Mucosa of descending colon (tissue), 3 donors: ENCODE measurements at regions not wholly inside any gene's neighbourhood (a gene's known extent, or its start where the extent isn't known, plus 50 kb on each side); places are given as distances from the start of the nearest gene placed in this dataset.

Experiments used
- ATAC-seq: fragments of 200-7000 bp; cut with Tn5 transposase; one replicate; pipeline ENCODE4 v1.9.1; 2020; ENCODE audit warnings: mild to moderate bottlenecking, moderate library complexity
- DNase-seq, 3 donors: peaks; one replicate each; pipeline ENCODE4 v3.0.0-alpha.2; 2020
- H3K36me3 ChIP-seq: fragments of 200-600 bp; one replicate; pipeline ENCODE4 v1.8.0; 2021; ENCODE audit warnings: low read depth, mild to moderate bottlenecking
- H3K4me1 ChIP-seq: fragments of 200-600 bp; one replicate; pipeline ENCODE4 v1.8.0; 2021; ENCODE audit warnings: low read depth, mild to moderate bottlenecking
- H3K4me3 ChIP-seq: fragments of 200-600 bp; one replicate; pipeline ENCODE4 v1.8.0; 2021; ENCODE audit warnings: mild to moderate bottlenecking
- H3K9me3 ChIP-seq: fragments of 200-600 bp; one replicate; pipeline ENCODE4 v1.8.0; 2021; ENCODE audit warnings: mild to moderate bottlenecking
- CTCF ChIP-seq: fragments of 200-600 bp; IDR thresholded peaks from one replicate; pipeline ENCODE4 v1.8.0; 2022; ENCODE audit warnings: antibody characterized with exemption, mild to moderate bottlenecking
- intact Hi-C, 2 donors: fragments of 100-400 bp; cut with DNase I in 1 of 2; cut with micrococcal nuclease in 1 of 2; formaldehyde crosslinking; loops; one replicate each; pipeline versions ENCODE4 v1.11.0 to v1.11.1; 2022; cut with DNase I, micrococcal nuclease
- donor health status: DM: no; HTN: no; CAD: no; lungs with moderate emphysema.
- donor health status: DM: no; HTN: no; CAD: no.
- donor health status: DM: no; HTN: yes; CAD: no.

GRCh38 chr6:144617708-144618107, 332.6 kb downstream of the UTRN start:
- no peaks in the 10 kb centered on the region for H3K4me1 ChIP-seq
- intact Hi-C loops = no loop called here
- H3K4me3 ChIP-seq = no peak overlapping the region
- no peaks in the 10 kb centered on the region for H3K36me3 ChIP-seq
- no peak for TF ChIP-seq CTCF
- H3K9me3 ChIP-seq = no peaks in the 10 kb centered on the region
- DNase-seq = no peak
- ATAC-seq = no peak

GRCh38 chr6:144619966-144620365, 334.8 kb downstream of the UTRN start:
- no peak for ATAC-seq
- DNase-seq = no peak
- intact Hi-C loops = no loop called here
- H3K9me3 ChIP-seq = no peaks in the 10 kb centered on the region
- H3K36me3 ChIP-seq = no peaks in the 10 kb centered on the region
- no peak overlapping the region for H3K4me3 ChIP-seq
- H3K4me1 ChIP-seq = no peaks in the 10 kb centered on the region
- TF ChIP-seq CTCF = no peak

- TF ChIP-seq CTCF = no peak
- intact Hi-C loops = no loop called here
- DNase-seq = no peak
- Histone ChIP-seq H3K4me3 (no peak overlapping the region), H3K36me3 (no peaks in the 10 kb centered on the region), H3K9me3 (no peaks in the 10 kb centered on the region), H3K4me1 (no peaks in the 10 kb centered on the region)
- ATAC-seq = no peak
These were observed 336.2 kb downstream of the UTRN start for GRCh38 chr6:144621332-144621731.

GRCh38 chr6:144624246-144624645, 339.1 kb downstream of the UTRN start:
- DNase-seq (no peak), ATAC-seq (no peak)
- H3K4me3 ChIP-seq = no peak overlapping the region
- H3K4me1 ChIP-seq = no peaks in the 10 kb centered on the region
- TF ChIP-seq CTCF = no peak
- no peaks in the 10 kb centered on the region for H3K36me3 ChIP-seq
- intact Hi-C loops = no loop called here
- H3K9me3 ChIP-seq = no peaks in the 10 kb centered on the region

GRCh38 chr6:144624716-144625115, 339.6 kb downstream of the UTRN start:
- no peak for ATAC-seq
- Histone ChIP-seq H3K9me3 (no peaks in the 10 kb centered on the region), H3K4me1 (no peaks in the 10 kb centered on the region), H3K36me3 (no peaks in the 10 kb centered on the region), H3K4me3 (no peak overlapping the region)
- DNase-seq = no peak
- no peak for TF ChIP-seq CTCF
- intact Hi-C loops = no loop called here

GRCh38 chr6:144630857-144631256, 345.7 kb downstream of the UTRN start:
- no peak overlapping the region for H3K4me3 ChIP-seq
- H3K4me1 ChIP-seq = no peaks in the 10 kb centered on the region
- intact Hi-C loops = no loop called here
- TF ChIP-seq CTCF = no peak
- no peak for ATAC-seq
- H3K36me3 ChIP-seq = no peaks in the 10 kb centered on the region
- no peak for DNase-seq
- H3K9me3 ChIP-seq = no peaks in the 10 kb centered on the region
